A673 (cell line): ENCODE measurements at regions not wholly inside any gene's neighbourhood (a gene's known extent, or its start where the extent isn't known, plus 50 kb on each side); places are given as distances from the start of the nearest gene placed in this dataset.

Experiments
- BruUV-seq: library from RNA; stranded (reverse); fragments of 400-500 nt; replicated peaks from 2 replicates; lab custom pipeline; 2021; lab: Mats Ljungman, UMichigan
- CTCF ChIA-PET: fragments of 300-600 bp; sonication (Branson Sonifier 250); formaldehyde crosslinking; loops from one replicate; lab custom pipeline; 2022; ENCODE audit warnings: antibody characterized with exemption; lab: Charles Lee
- POLR2A ChIA-PET: fragments of 300-600 bp; sonication (Branson Sonifier 250); formaldehyde crosslinking; loops from one replicate; lab custom pipeline; 2022; ENCODE audit warnings: antibody characterized with exemption; ENCODE audit not compliant: low non-redundant PET; lab: Charles Lee
- DNase-seq: peaks from one replicate; pipeline ENCODE4 v3.0.0-alpha.2; 2015; ENCODE audit warnings: low spot score
- H3K27ac ChIP-seq: fragments of 200-600 bp; sonication (generic); 2 replicates; pipeline ENCODE4 v1.5.1; 2016; ENCODE audit warnings: mixed run types, low read depth, mild to moderate bottlenecking, mixed read lengths, antibody characterized with exemption, low read length; ENCODE audit not compliant: poor library complexity, severe bottlenecking
- H3K27me3 ChIP-seq: fragments of 200-600 bp; sonication (generic); replicated peaks from 2 replicates; pipeline ENCODE4 v1.6.1; 2017; ENCODE audit warnings: mixed run types, low read depth, mild to moderate bottlenecking, mixed read lengths, antibody characterized with exemption, low read length; ENCODE audit not compliant: insufficient read depth, poor library complexity
- H3K36me3 ChIP-seq: fragments of 200-600 bp; sonication (generic); 2 replicates; pipeline ENCODE4 v1.6.1; 2016; ENCODE audit warnings: mixed run types, mild to moderate bottlenecking, mixed read lengths, antibody characterized with exemption, low read length; ENCODE audit not compliant: insufficient read depth, poor library complexity, severe bottlenecking
- H3K4me1 ChIP-seq: fragments of 200-600 bp; sonication (generic); 2 replicates; pipeline ENCODE4 v1.6.1; 2017; ENCODE audit warnings: mixed run types, mild to moderate bottlenecking, mixed read lengths, antibody characterized with exemption, low read length; ENCODE audit not compliant: insufficient read depth, poor library complexity, severe bottlenecking
- H3K4me3 ChIP-seq: fragments of 200-600 bp; sonication (generic); 2 replicates; pipeline ENCODE4 v1.5.1; 2016; ENCODE audit warnings: low read depth, mixed run types, mild to moderate bottlenecking, mixed read lengths, low read length; ENCODE audit not compliant: poor library complexity, severe bottlenecking
- H3K9me3 ChIP-seq: fragments of 200-600 bp; sonication (generic); 2 replicates; pipeline ENCODE4 v1.6.1; 2016; ENCODE audit warnings: mixed run types, low read depth, mild to moderate bottlenecking, mixed read lengths, antibody characterized with exemption, low read length; ENCODE audit not compliant: poor library complexity, severe bottlenecking
- CTCF ChIP-seq: fragments of 300-800, 200-600 bp; sonication (generic); conservative IDR thresholded peaks from 2 replicates; pipeline ENCODE4 v1.5.1; 2017; ENCODE audit warnings: low read depth, mild to moderate bottlenecking, antibody characterized with exemption, low read length, moderate library complexity, mixed read lengths
- EZH2 ChIP-seq: fragments of 200-600 bp; sonication (generic); IDR thresholded peaks from 2 replicates; pipeline ENCODE4 v1.6.1; 2017; ENCODE audit warnings: borderline replicate concordance, low read depth, mild to moderate bottlenecking, mixed read lengths, antibody characterized with exemption, low read length; ENCODE audit not compliant: poor library complexity, severe bottlenecking
- intact Hi-C: fragments of 100-400 bp; cut with micrococcal nuclease; formaldehyde crosslinking; loops from one replicate; pipeline ENCODE4 v1.10.0; 2022; ENCODE audit not compliant: unreplicated experiment

- Histone ChIP-seq H3K4me1 (no peaks in the 10 kb centered on the region), H3K27me3 (peaks cover 6% of the 10 kb centered on the region), H3K4me3 (no peak overlapping the region), H3K9me3 (no peaks in the 10 kb centered on the region), H3K27ac (no peak overlapping the region), H3K36me3 (no peaks in the 10 kb centered on the region)
- BruUV-seq: no TSS peak
- no peak for DNase-seq
- POLR2A ChIA-PET: no interaction called here
- intact Hi-C loops: no loop called here
- CTCF ChIA-PET: interaction anchor here (0.7 kb wide), 1 partner anchor 179 kb away, joined by 3 read pairs; no protein-coding TSS in a partner anchor
- TF ChIP-seq EZH2 (no peak), CTCF (no peak)
Measured at GRCh38 chr6:1109134-1109533, 202.8 kb upstream of the FOXQ1 start.

- H3K36me3 ChIP-seq: no peaks in the 10 kb centered on the region
- no peak overlapping the region for H3K27ac ChIP-seq
- no peak for DNase-seq
- TF ChIP-seq EZH2: no peak
- no peak for TF ChIP-seq CTCF
- ChIA-PET POLR2A (no interaction called here), CTCF (interaction anchor here (0.7 kb wide), 1 partner anchor 178 kb away, joined by 3 read pairs; no protein-coding TSS in a partner anchor)
- intact Hi-C loops: no loop called here
- peaks cover 12% of the 10 kb centered on the region for H3K27me3 ChIP-seq
- no TSS peak for BruUV-seq
- H3K4me3 ChIP-seq: no peak overlapping the region
- no peaks in the 10 kb centered on the region for H3K4me1 ChIP-seq
- H3K9me3 ChIP-seq: no peaks in the 10 kb centered on the region
Measured at GRCh38 chr6:1108198-1108597, 203.7 kb upstream of the FOXQ1 start.

- H3K4me3 ChIP-seq: no peak overlapping the region
- no peak overlapping the region for H3K27ac ChIP-seq
- TF ChIP-seq CTCF: no peak
- TF ChIP-seq EZH2: no peak
- H3K36me3 ChIP-seq: no peaks in the 10 kb centered on the region
- intact Hi-C loops: no loop called here
- POLR2A ChIA-PET: no interaction called here
- CTCF ChIA-PET: no interaction called here
- H3K9me3 ChIP-seq: no peaks in the 10 kb centered on the region
- peaks cover 12% of the 10 kb centered on the region for H3K27me3 ChIP-seq
- H3K4me1 ChIP-seq: no peaks in the 10 kb centered on the region
- no peak for DNase-seq
- no TSS peak for BruUV-seq
Measured at GRCh38 chr6:1107578-1107977, 204.3 kb upstream of the FOXQ1 start.
